GM21423 (cell line): ENCODE measurements at regions not wholly inside any gene's neighbourhood (a gene's known extent, or its start where the extent isn't known, plus 50 kb on each side); places are given as distances from the start of the nearest gene placed in this dataset.
A peak's percentile ranks its signal among the peaks of the same experiment; 100 is the strongest.
"Not testable (repeated sequence)": the region's sequence is repeated elsewhere in the genome, so short reads cannot be mapped to it uniquely, and the experiment has no call there.

Source experiments
- ATAC-seq: cut with Tn5 transposase; IDR thresholded peaks from one replicate; pipeline ENCODE4 v1.9.1; 2021; ENCODE audit warnings: mild to moderate bottlenecking, moderate library complexity; ENCODE audit not compliant: unreplicated experiment

- ATAC-seq = no peak
Observed at GRCh38 chrX:74180716-74181115, 123.3 kb upstream of the ZCCHC13 start.

GRCh38 chrX:74179990-74180389, 124.0 kb upstream of the ZCCHC13 start:
- ATAC-seq = no peak

- no peak for ATAC-seq
Observed at GRCh38 chrX:74179499-74179898, 124.5 kb upstream of the ZCCHC13 start.

GRCh38 chrX:74179071-74179470, 124.9 kb upstream of the ZCCHC13 start:
- ATAC-seq = no peak

- no peak for ATAC-seq
Observed at GRCh38 chrX:74178536-74178935, 125.4 kb upstream of the ZCCHC13 start.

- no peak for ATAC-seq
Observed at GRCh38 chrX:74171465-74171864, 132.5 kb upstream of the ZCCHC13 start.

- no peak for ATAC-seq
Observed at GRCh38 chrX:74162199-74162598, 141.8 kb upstream of the ZCCHC13 start.

GRCh38 chrX:74160816-74161215, 143.2 kb upstream of the ZCCHC13 start:
- ATAC-seq = no peak

GRCh38 chrX:74160358-74160757, 143.6 kb upstream of the ZCCHC13 start:
- ATAC-seq = no peak

GRCh38 chrX:74147439-74147838, 156.5 kb upstream of the ZCCHC13 start:
- no peak for ATAC-seq

GRCh38 chrX:74138943-74139342, 165.0 kb upstream of the ZCCHC13 start:
- ATAC-seq = no peak

- ATAC-seq = peak; percentile 64
Observed at GRCh38 chrX:74133156-74133796, 170.7 kb upstream of the ZCCHC13 start.

GRCh38 chrX:74132280-74132679, 171.7 kb upstream of the ZCCHC13 start:
- no peak for ATAC-seq

- no peak for ATAC-seq
Observed at GRCh38 chrX:74119016-74119910, 184.7 kb upstream of the ZCCHC13 start.

- ATAC-seq = no peak
Observed at GRCh38 chrX:74117962-74118902, 185.7 kb upstream of the ZCCHC13 start.

GRCh38 chrX:74111245-74111644, 192.7 kb upstream of the ZCCHC13 start:
- ATAC-seq = no peak

- no peak for ATAC-seq
Observed at GRCh38 chrX:74107666-74108065, 196.3 kb upstream of the ZCCHC13 start.

GRCh38 chrX:74104356-74105015, 199.5 kb upstream of the ZCCHC13 start:
- ATAC-seq = no peak

- not testable (repeated sequence) for ATAC-seq
Observed at GRCh38 chrX:74098407-74098806, 205.6 kb upstream of the ZCCHC13 start.

GRCh38 chrX:74090049-74090448, 213.9 kb upstream of the ZCCHC13 start:
- ATAC-seq = no peak
